Right lobe of liver (tissue), 6 donors: ENCODE measurements at regions not wholly inside any gene's neighbourhood (a gene's known extent, or its start where the extent isn't known, plus 50 kb on each side); places are given as distances from the start of the nearest gene placed in this dataset.
"Not testable (repeated sequence)": the region's sequence is repeated elsewhere in the genome, so short reads cannot be mapped to it uniquely, and the experiment has no call there.

ENCODE experiments used
- ATAC-seq, 4 donors: fragments of 200-7000 bp; cut with Tn5 transposase; one replicate each; pipeline ENCODE4 v1.9.1; 2020; ENCODE audit warnings: mild to moderate bottlenecking in 4 of 4, moderate library complexity in 4 of 4
- DNase-seq, 3 donors: peaks; one replicate each; pipeline ENCODE4 v3.0.0-alpha.2; 2020
- H3K27ac ChIP-seq, 3 donors: fragments of 200-600 bp; one replicate each; pipeline ENCODE4 v1.8.0; 2022
- H3K27me3 ChIP-seq, 2 donors: fragments of 200-600 bp; one replicate each; pipeline ENCODE4 v1.8.0; 2022
- H3K36me3 ChIP-seq, 4 donors: fragments of 200-600 bp; sonication (generic) in 1 of 4; one replicate each; pipeline versions ENCODE4 v1.5.1 to v1.8.0; 2017 to 2022; ENCODE audit warnings: control low read depth in 1 of 4
- H3K4me1 ChIP-seq, 4 donors: fragments of 200-600 bp; sonication (generic) in 1 of 4; one replicate each; pipeline versions ENCODE4 v1.5.1 to v1.8.0; 2017 to 2022; ENCODE audit warnings: control low read depth in 1 of 4
- H3K4me3 ChIP-seq, 3 donors: fragments of 200-600 bp; one replicate each; pipeline ENCODE4 v1.8.0; 2022
- H3K9me3 ChIP-seq, 4 donors: fragments of 200-600 bp; sonication (generic) in 1 of 4; one replicate each; pipeline versions ENCODE4 v1.5.1 to v1.8.0; 2017 to 2022; ENCODE audit warnings: control low read depth in 1 of 4
- CTCF ChIP-seq, 4 donors: fragments of 200-600 bp in 3 of 4; fragments of 450-650 bp in 1 of 4; IDR thresholded peaks; one replicate each; pipeline versions ENCODE4 v1.5.1 to v1.8.0; 2016 to 2022; ENCODE audit warnings: antibody characterized with exemption in 4 of 4, mild to moderate bottlenecking in 2 of 4
- POLR2A ChIP-seq: fragments of 450-650 bp; IDR thresholded peaks from one replicate; pipeline ENCODE4 v1.6.1; 2017; ENCODE audit warnings: antibody characterized with exemption, mild to moderate bottlenecking
- WGBS: methylation state at CpG from one replicate; pipeline ENCODE4 v1.1.6; 2018; ENCODE audit warnings: low coverage, low lambda C conversion rate; ENCODE audit not compliant: insufficient coverage; ENCODE audit errors: missing lambda C conversion rate; 5-methylcytosine and 5-hydroxymethylcytosine counted together
- intact Hi-C, 2 donors: fragments of 100-400 bp; cut with DNase I; formaldehyde crosslinking; loops; one replicate each; pipeline versions ENCODE4 v1.11.2 to v1.14.1; 2022
- donor health status: DM: no; HTN: yes; CAD: no.
- donor health status: DM: no; HTN: no; CAD: no.
- donor health status: DM: no; HTN: no; CAD: no.
- donor health status: DM: no; HTN: yes; CAD: no.
- donor health status: DM: no; HTN: yes; CAD: no.

- H3K4me3 ChIP-seq, H3K27me3 ChIP-seq, ATAC-seq, H3K4me1 ChIP-seq, H3K27ac ChIP-seq, DNase-seq, H3K36me3 ChIP-seq, H3K9me3 ChIP-seq, intact Hi-C loops: not testable (repeated sequence)
- WGBS, result 85% methylated on average over 5 of the region's 5 CpGs
Observed at GRCh38 chr12:76292891-76293290, 55.3 kb downstream of the BBS10 start.

- intact Hi-C loops, H3K27ac ChIP-seq, H3K4me3 ChIP-seq, ATAC-seq, H3K9me3 ChIP-seq, DNase-seq, H3K27me3 ChIP-seq, H3K36me3 ChIP-seq: not testable (repeated sequence)
- peaks cover 0 to 14% (median 0%) of the 10 kb centered on the region in 4 donors for H3K4me1 ChIP-seq
- 84% methylated on average over 6 of the region's 8 CpGs for WGBS
Observed at GRCh38 chr12:76292305-76292704, 55.9 kb downstream of the BBS10 start.

GRCh38 chr12:76290963-76291859 lies 57.0 kb downstream of the BBS10 start:
- Histone ChIP-seq H3K36me3 (no peaks in the 10 kb centered on the region), H3K27ac (no peak overlapping the region), H3K9me3 (no peaks in the 10 kb centered on the region), H3K27me3 (no peaks in the 10 kb centered on the region), H3K4me3 (no peak overlapping the region), H3K4me1 (peaks cover 0 to 22% (median 2%) of the 10 kb centered on the region in 4 donors)
- DNase-seq (no peak), ATAC-seq (no peak)
- TF ChIP-seq POLR2A (no peak), CTCF (IDR thresholded peaks at IDR 0.05) (no peak)
- 80% methylated on average over 2 of the region's 3 CpGs for WGBS
- intact Hi-C loops, result no loop called here

- H3K36me3 ChIP-seq, result no peaks in the 10 kb centered on the region
- TF ChIP-seq POLR2A (no peak), CTCF (IDR thresholded peaks at IDR 0.05) (no peak)
- peak in 3 of 4 donors; percentile 16 to 53 (median 36) for ATAC-seq
- no peak overlapping the region for H3K4me3 ChIP-seq
- no peak overlapping the region for H3K27ac ChIP-seq
- DNase-seq, result no peak
- no peaks in the 10 kb centered on the region for H3K27me3 ChIP-seq
- no peaks in the 10 kb centered on the region for H3K9me3 ChIP-seq
- peaks cover 0 to 46% (median 10%) of the 10 kb centered on the region in 4 donors for H3K4me1 ChIP-seq
- intact Hi-C loops, result no loop called here
Observed at GRCh38 chr12:76288218-76288617, 60.0 kb downstream of the BBS10 start.

- Histone ChIP-seq H3K27me3 (no peaks in the 10 kb centered on the region), H3K9me3 (no peaks in the 10 kb centered on the region), H3K4me3 (no peak overlapping the region), H3K4me1 (peaks cover 0 to 55% (median 12%) of the 10 kb centered on the region in 4 donors), H3K27ac (peak overlapping the region in 2 of 3 donors; percentile 1 to 47), H3K36me3 (no peaks in the 10 kb centered on the region)
- WGBS, result 61% methylated on average over 3 of the region's 5 CpGs
- peak; percentile 42 to 69 (median 68) for DNase-seq
- peak; percentile 88 to 94 (median 90) for ATAC-seq
- intact Hi-C loops, result no loop called here
- TF ChIP-seq CTCF (IDR thresholded peaks at IDR 0.05) (no peak), POLR2A (no peak)
Observed at GRCh38 chr12:76284816-76285750, 63.1 kb downstream of the BBS10 start.
